ENCODE measurements at regions not wholly inside any gene's neighbourhood (a gene's known extent, or its start where the extent isn't known, plus 50 kb on each side); places are given as distances from the start of the nearest gene placed in this dataset.

GRCh38 chr2:22952656-22953225 is 432.2 kb upstream of the KLHL29 start:
- H3K9me3 ChIP-seq (ENCODE audit: control insufficient read depth, insufficient read depth, low read depth, low read length), result no peaks in the 10 kb centered on the region
- no peak for TF ChIP-seq EZH2 (IDR thresholded peaks at IDR 0.05; ENCODE audit: low read length, missing control alignments)
- no peak for TF ChIP-seq CTCF (conservative IDR thresholded peaks at IDR 0.05 in 1 of 2, IDR thresholded peaks at IDR 0.05 in 1 of 2; ENCODE audit: low read depth in 1 of 2, low read length in 2 of 2)
- H3K27ac ChIP-seq (ENCODE audit: insufficient read depth, low read length), result no peak overlapping the region

GRCh38 chr2:22957446-22957845 is 427.5 kb upstream of the KLHL29 start:
- no peaks in the 10 kb centered on the region for H3K79me2 ChIP-seq (ENCODE audit: control insufficient read depth, insufficient read depth, low read length)
- H3K9me3 ChIP-seq (ENCODE audit: control insufficient read depth, insufficient read depth, low read depth, low read length), result no peaks in the 10 kb centered on the region
- no peaks in the 10 kb centered on the region for H3K27me3 ChIP-seq (ENCODE audit: control insufficient read depth, insufficient read depth, low read length)
- no peak overlapping the region for H2AFZ ChIP-seq (ENCODE audit: low read length)
- no peak for TF ChIP-seq CTCF (conservative IDR thresholded peaks at IDR 0.05 in 1 of 2, IDR thresholded peaks at IDR 0.05 in 1 of 2; ENCODE audit: low read depth in 1 of 2, low read length in 2 of 2)
- TF ChIP-seq EZH2 (IDR thresholded peaks at IDR 0.05; ENCODE audit: low read length, missing control alignments), result no peak
- no peaks in the 10 kb centered on the region for H3K4me1 ChIP-seq (ENCODE audit: control insufficient read depth, extremely low read depth, insufficient read depth, low read length)
- H3K27ac ChIP-seq (ENCODE audit: insufficient read depth, low read length), result no peak overlapping the region
- no peak overlapping the region for H3K4me2 ChIP-seq (ENCODE audit: extremely low read depth, insufficient read depth, low read length)
- no peak for DNase-seq (ENCODE audit: low read depth in 2 of 2)
- H3K36me3 ChIP-seq (ENCODE audit: control insufficient read depth, insufficient read depth, low read length), result no peaks in the 10 kb centered on the region
- H3K9ac ChIP-seq (ENCODE audit: insufficient read depth, low read length), result no peak overlapping the region
- H4K20me1 ChIP-seq (ENCODE audit: control insufficient read depth, extremely low read depth, insufficient read depth, low read length), result no peaks in the 10 kb centered on the region
- no peak overlapping the region for H3K4me3 ChIP-seq (replicated peaks in 1 of 4; ENCODE audit: control extremely low read depth in 1 of 4, insufficient read depth in 1 of 4, low read depth in 3 of 4, low read length in 4 of 4)

More at GRCh38 chr2:22952656-22953225, 432.2 kb upstream of the KLHL29 start:
- Histone ChIP-seq H3K9ac (ENCODE audit: insufficient read depth, low read length) (no peak overlapping the region), H4K20me1 (ENCODE audit: control insufficient read depth, extremely low read depth, insufficient read depth, low read length) (no peaks in the 10 kb centered on the region), H3K4me3 (replicated peaks in 1 of 4; ENCODE audit: control extremely low read depth in 1 of 4, insufficient read depth in 1 of 4, low read depth in 3 of 4, low read length in 4 of 4) (no peak overlapping the region), H3K79me2 (ENCODE audit: control insufficient read depth, insufficient read depth, low read length) (no peaks in the 10 kb centered on the region), H3K36me3 (ENCODE audit: control insufficient read depth, insufficient read depth, low read length) (no peaks in the 10 kb centered on the region), H3K27me3 (ENCODE audit: control insufficient read depth, insufficient read depth, low read length) (no peaks in the 10 kb centered on the region), H3K4me1 (ENCODE audit: control insufficient read depth, extremely low read depth, insufficient read depth, low read length) (no peaks in the 10 kb centered on the region), H3K4me2 (ENCODE audit: extremely low read depth, insufficient read depth, low read length) (no peak overlapping the region), H2AFZ (ENCODE audit: low read length) (no peak overlapping the region)
- DNase-seq (ENCODE audit: low read depth in 2 of 2), result no peak

GRCh38 chr2:22958308-22958707 is 426.7 kb upstream of the KLHL29 start:
- H3K9ac ChIP-seq (ENCODE audit: insufficient read depth, low read length), result no peak overlapping the region
- no peaks in the 10 kb centered on the region for H3K79me2 ChIP-seq (ENCODE audit: control insufficient read depth, insufficient read depth, low read length)
- no peaks in the 10 kb centered on the region for H3K9me3 ChIP-seq (ENCODE audit: control insufficient read depth, insufficient read depth, low read depth, low read length)
- H3K4me2 ChIP-seq (ENCODE audit: extremely low read depth, insufficient read depth, low read length), result no peak overlapping the region
- H3K27me3 ChIP-seq (ENCODE audit: control insufficient read depth, insufficient read depth, low read length), result no peaks in the 10 kb centered on the region
- H3K4me3 ChIP-seq (replicated peaks in 1 of 4; ENCODE audit: control extremely low read depth in 1 of 4, insufficient read depth in 1 of 4, low read depth in 3 of 4, low read length in 4 of 4), result no peak overlapping the region
- H3K36me3 ChIP-seq (ENCODE audit: control insufficient read depth, insufficient read depth, low read length), result no peaks in the 10 kb centered on the region
- no peaks in the 10 kb centered on the region for H3K4me1 ChIP-seq (ENCODE audit: control insufficient read depth, extremely low read depth, insufficient read depth, low read length)
- H4K20me1 ChIP-seq (ENCODE audit: control insufficient read depth, extremely low read depth, insufficient read depth, low read length), result no peaks in the 10 kb centered on the region
- no peak overlapping the region for H2AFZ ChIP-seq (ENCODE audit: low read length)
- TF ChIP-seq CTCF (conservative IDR thresholded peaks at IDR 0.05 in 1 of 2, IDR thresholded peaks at IDR 0.05 in 1 of 2; ENCODE audit: low read depth in 1 of 2, low read length in 2 of 2) (no peak), EZH2 (IDR thresholded peaks at IDR 0.05; ENCODE audit: low read length, missing control alignments) (no peak)
- DNase-seq (ENCODE audit: low read depth in 2 of 2), result no peak
- no peak overlapping the region for H3K27ac ChIP-seq (ENCODE audit: insufficient read depth, low read length)
